ENCODE measurements at regions not wholly inside any gene's neighbourhood (a gene's known extent, or its start where the extent isn't known, plus 50 kb on each side); places are given as distances from the start of the nearest gene placed in this dataset.
A peak's percentile ranks its signal among the peaks of the same experiment; 100 is the strongest.
"Not testable (repeated sequence)": the region's sequence is repeated elsewhere in the genome, so short reads cannot be mapped to it uniquely, and the experiment has no call there.

- no peak overlapping the region for H3K18ac ChIP-seq (ENCODE audit: low read length)
- no peaks in the 10 kb centered on the region for H3K79me2 ChIP-seq (ENCODE audit: control insufficient read depth, insufficient read depth, low read length)
- H3K79me1 ChIP-seq (ENCODE audit: low read length), result no peaks in the 10 kb centered on the region
- no peak overlapping the region for H3K4me3 ChIP-seq (ENCODE audit: low read length)
- no peak overlapping the region for H3K9ac ChIP-seq (ENCODE audit: low read length)
- H3K27ac ChIP-seq (ENCODE audit: low read depth, low read length), result no peak overlapping the region
- H2BK5ac ChIP-seq (ENCODE audit: low read length), result no peak overlapping the region
- no peak overlapping the region for H2BK15ac ChIP-seq (replicated peaks; ENCODE audit: low read depth)
- H4K5ac ChIP-seq (ENCODE audit: low read length), result no peak overlapping the region
- H2AK5ac ChIP-seq (ENCODE audit: low read length), result no peak overlapping the region
- H3K4me2 ChIP-seq (ENCODE audit: low read length), result no peak overlapping the region
- H2BK120ac ChIP-seq (ENCODE audit: low read depth, low read length), result no peak overlapping the region
- no CpG with 5 or more reads among the region's 1 CpG for WGBS (ENCODE audit: extremely low coverage, insufficient coverage, low lambda C conversion rate)
- H3K4ac ChIP-seq (ENCODE audit: low read depth, low read length), result no peak overlapping the region
- DNase-seq, result peak; percentile 4
- H3K4me1 ChIP-seq (ENCODE audit: control insufficient read depth, low read depth, low read length), result no peaks in the 10 kb centered on the region
- no peaks in the 10 kb centered on the region for H3K36me3 ChIP-seq (ENCODE audit: control insufficient read depth, insufficient read depth, low read length)
- no peak overlapping the region for H3K23ac ChIP-seq (ENCODE audit: low read length)
- H3K56ac ChIP-seq (ENCODE audit: low read length), result no peak overlapping the region
- H3K27me3 ChIP-seq (ENCODE audit: insufficient read depth, low read length, poor library complexity), result no peaks in the 10 kb centered on the region
- no peak overlapping the region for H4K8ac ChIP-seq (ENCODE audit: low read depth, low read length)
These were observed 755.4 kb downstream of the SLC6A15 start for GRCh38 chr12:84157170-84157569.

- not testable (repeated sequence) for H3K9ac ChIP-seq (ENCODE audit: low read length); DNase-seq; H2BK15ac ChIP-seq (replicated peaks; ENCODE audit: low read depth); H3K18ac ChIP-seq (ENCODE audit: low read length); H2BK5ac ChIP-seq (ENCODE audit: low read length); H3K36me3 ChIP-seq (ENCODE audit: control insufficient read depth, insufficient read depth, low read length); H3K79me2 ChIP-seq (ENCODE audit: control insufficient read depth, insufficient read depth, low read length); H3K27ac ChIP-seq (ENCODE audit: low read depth, low read length); H3K4me1 ChIP-seq (ENCODE audit: control insufficient read depth, low read depth, low read length); H2BK120ac ChIP-seq (ENCODE audit: low read depth, low read length); H3K4me3 ChIP-seq (ENCODE audit: low read length); H3K27me3 ChIP-seq (ENCODE audit: insufficient read depth, low read length, poor library complexity); H3K4ac ChIP-seq (ENCODE audit: low read depth, low read length); H3K56ac ChIP-seq (ENCODE audit: low read length); H3K23ac ChIP-seq (ENCODE audit: low read length); H4K8ac ChIP-seq (ENCODE audit: low read depth, low read length); H3K79me1 ChIP-seq (ENCODE audit: low read length); H4K5ac ChIP-seq (ENCODE audit: low read length); H3K4me2 ChIP-seq (ENCODE audit: low read length); H2AK5ac ChIP-seq (ENCODE audit: low read length)
- WGBS (ENCODE audit: extremely low coverage, insufficient coverage, low lambda C conversion rate), result no CpG with 5 or more reads among the region's 30 CpGs
These were observed 757.3 kb downstream of the SLC6A15 start for GRCh38 chr12:84154991-84155930.

- not testable (repeated sequence) for H3K23ac ChIP-seq (ENCODE audit: low read length); H4K8ac ChIP-seq (ENCODE audit: low read depth, low read length); H3K27me3 ChIP-seq (ENCODE audit: insufficient read depth, low read length, poor library complexity); H3K79me1 ChIP-seq (ENCODE audit: low read length); H2AK5ac ChIP-seq (ENCODE audit: low read length); H2BK5ac ChIP-seq (ENCODE audit: low read length); H3K4me2 ChIP-seq (ENCODE audit: low read length); H3K4ac ChIP-seq (ENCODE audit: low read depth, low read length); H3K9ac ChIP-seq (ENCODE audit: low read length); H3K79me2 ChIP-seq (ENCODE audit: control insufficient read depth, insufficient read depth, low read length); H3K18ac ChIP-seq (ENCODE audit: low read length); H2BK120ac ChIP-seq (ENCODE audit: low read depth, low read length); H3K4me3 ChIP-seq (ENCODE audit: low read length); H4K5ac ChIP-seq (ENCODE audit: low read length); H3K56ac ChIP-seq (ENCODE audit: low read length); H3K4me1 ChIP-seq (ENCODE audit: control insufficient read depth, low read depth, low read length); H3K27ac ChIP-seq (ENCODE audit: low read depth, low read length); H2BK15ac ChIP-seq (replicated peaks; ENCODE audit: low read depth); H3K36me3 ChIP-seq (ENCODE audit: control insufficient read depth, insufficient read depth, low read length); DNase-seq
- WGBS (ENCODE audit: extremely low coverage, insufficient coverage, low lambda C conversion rate), result no CpG with 5 or more reads among the region's 15 CpGs
These were observed 758.1 kb downstream of the SLC6A15 start for GRCh38 chr12:84154439-84154990.

- Histone ChIP-seq H2AK5ac (ENCODE audit: low read length) (no peak overlapping the region), H3K79me1 (ENCODE audit: low read length) (no peaks in the 10 kb centered on the region), H3K27ac (ENCODE audit: low read depth, low read length) (no peak overlapping the region), H3K23ac (ENCODE audit: low read length) (no peak overlapping the region), H3K79me2 (ENCODE audit: control insufficient read depth, insufficient read depth, low read length) (no peaks in the 10 kb centered on the region), H4K8ac (ENCODE audit: low read depth, low read length) (no peak overlapping the region), H3K56ac (ENCODE audit: low read length) (no peak overlapping the region), H3K4me3 (ENCODE audit: low read length) (no peak overlapping the region), H3K4me2 (ENCODE audit: low read length) (no peak overlapping the region), H4K5ac (ENCODE audit: low read length) (no peak overlapping the region), H3K36me3 (ENCODE audit: control insufficient read depth, insufficient read depth, low read length) (no peaks in the 10 kb centered on the region), H3K9ac (ENCODE audit: low read length) (no peak overlapping the region), H2BK5ac (ENCODE audit: low read length) (no peak overlapping the region), H3K4me1 (ENCODE audit: control insufficient read depth, low read depth, low read length) (no peaks in the 10 kb centered on the region), H3K18ac (ENCODE audit: low read length) (no peak overlapping the region), H2BK120ac (ENCODE audit: low read depth, low read length) (no peak overlapping the region), H2BK15ac (replicated peaks; ENCODE audit: low read depth) (no peak overlapping the region), H3K4ac (ENCODE audit: low read depth, low read length) (no peak overlapping the region), H3K27me3 (ENCODE audit: insufficient read depth, low read length, poor library complexity) (no peaks in the 10 kb centered on the region)
- no CpG with 5 or more reads among the region's 3 CpGs for WGBS (ENCODE audit: extremely low coverage, insufficient coverage, low lambda C conversion rate)
- DNase-seq, result no peak
These were observed 762.4 kb downstream of the SLC6A15 start for GRCh38 chr12:84150201-84150600.

- Histone ChIP-seq H3K4ac (ENCODE audit: low read depth, low read length) (no peak overlapping the region), H3K79me2 (ENCODE audit: control insufficient read depth, insufficient read depth, low read length) (no peaks in the 10 kb centered on the region), H2BK120ac (ENCODE audit: low read depth, low read length) (no peak overlapping the region), H2BK5ac (ENCODE audit: low read length) (no peak overlapping the region), H3K27me3 (ENCODE audit: insufficient read depth, low read length, poor library complexity) (no peaks in the 10 kb centered on the region), H3K4me3 (ENCODE audit: low read length) (no peak overlapping the region), H4K8ac (ENCODE audit: low read depth, low read length) (no peak overlapping the region), H3K18ac (ENCODE audit: low read length) (no peak overlapping the region), H3K36me3 (ENCODE audit: control insufficient read depth, insufficient read depth, low read length) (no peaks in the 10 kb centered on the region), H3K4me2 (ENCODE audit: low read length) (no peak overlapping the region), H3K79me1 (ENCODE audit: low read length) (no peaks in the 10 kb centered on the region), H3K27ac (ENCODE audit: low read depth, low read length) (no peak overlapping the region), H4K5ac (ENCODE audit: low read length) (no peak overlapping the region), H3K9ac (ENCODE audit: low read length) (no peak overlapping the region), H2BK15ac (replicated peaks; ENCODE audit: low read depth) (no peak overlapping the region), H3K4me1 (ENCODE audit: control insufficient read depth, low read depth, low read length) (no peaks in the 10 kb centered on the region), H2AK5ac (ENCODE audit: low read length) (no peak overlapping the region), H3K56ac (ENCODE audit: low read length) (no peak overlapping the region), H3K23ac (ENCODE audit: low read length) (no peak overlapping the region)
- DNase-seq, result no peak
- no CpG with 5 or more reads among the region's 3 CpGs for WGBS (ENCODE audit: extremely low coverage, insufficient coverage, low lambda C conversion rate)
These were observed 764.3 kb downstream of the SLC6A15 start for GRCh38 chr12:84148335-84148734.
